Heart left ventricle (tissue), 13 donors: ENCODE measurements at regions not wholly inside any gene's neighbourhood (a gene's known extent, or its start where the extent isn't known, plus 50 kb on each side); places are given as distances from the start of the nearest gene placed in this dataset.

Experiments used
- POLR2A ChIP-seq, 2 donors: fragments of 450-650 bp; IDR thresholded peaks; one replicate each; pipeline ENCODE4 v1.6.1; 2017; ENCODE audit warnings: antibody characterized with exemption in 2 of 2, mild to moderate bottlenecking in 2 of 2, moderate library complexity in 2 of 2
- TF ChIP-seq, protein P1 (sequence below), 12 donors: fragments of 200-600 bp; sonication (generic) in 4 of 12; IDR thresholded peaks; one replicate each; pipeline versions ENCODE4 v1.5.0 to v1.8.0; 2018 to 2022; ENCODE audit warnings: antibody characterized with exemption in 12 of 12, mild to moderate bottlenecking in 5 of 12
- donor health status: ischemic (EF 13 %, LVEDD 7.1; RV severe dilation, severe dysfunction).
- donor health status: DM: no; HTN: yes; CAD: no.
- donor health status: DM: no; HTN: no; CAD: no.
- donor health status: ischemic (EF 25% LVEDD 6.9; RV normal size, moderate dysfunction).
- donor health status: ischemic (EF 25% LVEDD 5.7; RV mildly dilated, moderate dysfunction).
- donor health status: ischemic (EF 35%, LVEDD 5.7; RV mildly dilated, moderate dysfunction).
- donor health status: nonischemic (EF 11% LVEDD 7.7; RV severe dilation, severe dysfunction).
- donor health status: DM: yes; HTN: yes; CAD: no.
- donor health status: PGD.
- donor health status: ischemic (EF 29% LVEDD 5.4; RV normal size, mild dysfunction).
- donor health status: nonischemic (EF 23%, LVEDD 6.1; RV moderate dilation, normal function).

- TF ChIP-seq, protein P1, sequence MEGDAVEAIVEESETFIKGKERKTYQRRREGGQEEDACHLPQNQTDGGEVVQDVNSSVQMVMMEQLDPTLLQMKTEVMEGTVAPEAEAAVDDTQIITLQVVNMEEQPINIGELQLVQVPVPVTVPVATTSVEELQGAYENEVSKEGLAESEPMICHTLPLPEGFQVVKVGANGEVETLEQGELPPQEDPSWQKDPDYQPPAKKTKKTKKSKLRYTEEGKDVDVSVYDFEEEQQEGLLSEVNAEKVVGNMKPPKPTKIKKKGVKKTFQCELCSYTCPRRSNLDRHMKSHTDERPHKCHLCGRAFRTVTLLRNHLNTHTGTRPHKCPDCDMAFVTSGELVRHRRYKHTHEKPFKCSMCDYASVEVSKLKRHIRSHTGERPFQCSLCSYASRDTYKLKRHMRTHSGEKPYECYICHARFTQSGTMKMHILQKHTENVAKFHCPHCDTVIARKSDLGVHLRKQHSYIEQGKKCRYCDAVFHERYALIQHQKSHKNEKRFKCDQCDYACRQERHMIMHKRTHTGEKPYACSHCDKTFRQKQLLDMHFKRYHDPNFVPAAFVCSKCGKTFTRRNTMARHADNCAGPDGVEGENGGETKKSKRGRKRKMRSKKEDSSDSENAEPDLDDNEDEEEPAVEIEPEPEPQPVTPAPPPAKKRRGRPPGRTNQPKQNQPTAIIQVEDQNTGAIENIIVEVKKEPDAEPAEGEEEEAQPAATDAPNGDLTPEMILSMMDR (IDR thresholded peaks at IDR 0.05): no peak
- TF ChIP-seq POLR2A (IDR thresholded peaks at IDR 0.05): no peak
Observed at GRCh38 chr2:145352484-145352883, 832.6 kb upstream of the ZEB2 start.
